GM21619 (cell line): ENCODE measurements at regions not wholly inside any gene's neighbourhood (a gene's known extent, or its start where the extent isn't known, plus 50 kb on each side); places are given as distances from the start of the nearest gene placed in this dataset.
"Not testable (repeated sequence)": the region's sequence is repeated elsewhere in the genome, so short reads cannot be mapped to it uniquely, and the experiment has no call there.

ENCODE experiments used
- ATAC-seq: cut with Tn5 transposase; IDR thresholded peaks from one replicate; pipeline ENCODE4 v1.9.1; 2021; ENCODE audit not compliant: unreplicated experiment

DNA sequence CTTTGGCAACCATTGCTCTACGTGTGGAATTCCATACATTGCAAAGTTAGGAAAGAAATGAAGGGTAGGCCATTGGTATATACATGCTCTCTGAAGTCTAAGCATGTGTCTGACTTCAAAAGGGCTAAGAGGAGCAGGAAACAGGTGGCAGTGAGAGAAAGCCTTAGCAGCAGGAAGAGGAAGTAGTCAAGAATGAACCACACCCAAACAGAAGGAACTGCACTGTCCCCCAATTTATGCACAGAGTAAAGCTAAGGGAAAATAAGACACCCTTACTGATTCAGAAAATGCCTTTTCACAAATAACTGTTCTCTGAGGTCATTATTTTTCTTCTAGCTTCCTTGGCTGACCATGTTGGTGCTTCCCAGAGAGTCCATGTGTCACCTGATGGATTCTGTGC is 575.4 kb downstream of the NTRK3 start:
- no peak for ATAC-seq

- no peak for ATAC-seq
Observed at GRCh38 chr15:87680208-87680607, 576.3 kb downstream of the NTRK3 start.

DNA sequence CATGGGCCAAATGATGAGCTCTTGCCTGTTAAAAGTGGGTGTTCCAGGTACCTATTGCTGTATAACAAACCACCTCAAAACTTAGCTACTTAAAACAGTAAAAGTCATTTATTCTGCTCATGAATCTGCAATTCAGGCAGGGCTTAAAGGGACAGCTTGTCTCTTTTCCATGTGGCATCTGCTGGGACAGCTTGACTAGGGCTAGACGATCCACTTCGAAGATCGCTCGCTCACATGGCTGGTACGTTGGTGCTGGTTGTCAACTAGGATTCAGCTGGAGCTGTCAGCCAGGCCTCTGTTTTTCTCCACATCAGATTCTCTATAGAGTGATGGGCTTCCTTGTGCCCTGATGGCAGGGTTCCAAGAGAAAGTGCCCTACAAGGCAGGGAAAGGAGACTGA is 581.3 kb downstream of the NTRK3 start:
- ATAC-seq: no peak

DNA sequence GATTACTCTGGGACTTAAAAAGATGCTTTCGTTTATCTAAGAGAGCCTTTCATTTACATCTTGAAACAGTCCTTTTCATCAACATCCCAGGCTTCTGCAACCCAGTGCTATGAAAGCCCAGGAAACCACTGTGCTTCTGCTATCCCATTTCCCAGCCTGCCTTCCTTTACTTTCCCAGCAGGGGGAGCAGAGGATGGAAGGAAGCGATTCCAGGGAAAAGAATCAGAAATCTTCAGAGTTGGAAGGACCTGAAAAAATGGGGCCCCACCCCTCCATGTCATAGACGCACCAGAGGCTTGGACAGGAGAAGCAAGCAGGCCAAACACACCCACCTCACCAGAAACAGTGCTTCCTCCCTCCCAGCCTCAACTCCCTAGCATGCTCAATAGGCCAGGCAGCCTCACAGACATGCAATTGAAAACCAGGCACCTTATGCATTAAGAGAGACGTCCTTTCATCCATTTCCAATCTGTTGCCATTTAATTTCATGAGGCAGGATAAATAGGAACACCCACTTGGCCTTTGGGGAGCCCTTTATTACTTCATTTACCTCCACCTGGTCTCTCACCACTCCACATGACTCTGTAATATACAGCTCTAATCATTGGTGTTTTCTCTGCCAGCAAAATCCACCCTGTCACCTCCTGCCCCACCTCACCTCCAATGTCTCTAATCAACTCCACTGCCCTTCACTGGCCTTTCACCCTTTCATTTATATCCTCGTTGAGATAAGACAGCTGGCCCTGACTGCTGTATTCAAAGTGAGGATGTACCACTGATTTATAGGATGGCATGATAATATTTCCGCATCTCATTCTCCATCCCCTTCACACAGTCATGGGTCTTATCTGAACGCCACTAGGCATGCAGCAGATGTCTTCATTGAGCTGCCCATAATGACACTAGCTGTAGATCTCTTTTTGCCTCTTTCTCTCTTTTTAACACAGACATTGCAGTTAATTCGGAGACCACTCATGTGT is 583.9 kb downstream of the NTRK3 start:
- ATAC-seq: no peak

- ATAC-seq: no peak
Observed at GRCh38 chr15:87671289-87671688, 585.2 kb downstream of the NTRK3 start.

DNA sequence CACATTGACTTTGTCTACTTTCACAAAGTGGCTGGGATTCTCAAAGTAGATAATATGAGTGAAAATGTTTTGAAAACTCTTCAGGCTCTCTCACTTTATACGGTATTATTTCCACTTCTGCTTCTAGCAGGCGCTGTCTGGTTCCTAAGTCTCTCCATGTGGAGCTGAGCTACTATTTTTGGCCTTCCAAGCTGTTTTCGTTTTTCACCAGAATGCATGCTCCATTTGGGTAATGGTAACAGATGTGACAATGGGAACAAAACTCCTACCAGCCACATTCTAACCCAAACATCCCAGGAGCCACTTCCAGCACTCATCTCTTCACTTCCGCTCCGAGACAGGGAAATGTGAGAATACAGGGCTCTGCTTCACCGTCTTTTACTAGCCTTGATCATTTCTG is 586.7 kb downstream of the NTRK3 start:
- no peak for ATAC-seq

GRCh38 chr15:87668768-87669564 is 587.6 kb downstream of the NTRK3 start:
- not testable (repeated sequence) for ATAC-seq

GRCh38 chr15:87667643-87668042 is 588.9 kb downstream of the NTRK3 start:
- no peak for ATAC-seq

DNA sequence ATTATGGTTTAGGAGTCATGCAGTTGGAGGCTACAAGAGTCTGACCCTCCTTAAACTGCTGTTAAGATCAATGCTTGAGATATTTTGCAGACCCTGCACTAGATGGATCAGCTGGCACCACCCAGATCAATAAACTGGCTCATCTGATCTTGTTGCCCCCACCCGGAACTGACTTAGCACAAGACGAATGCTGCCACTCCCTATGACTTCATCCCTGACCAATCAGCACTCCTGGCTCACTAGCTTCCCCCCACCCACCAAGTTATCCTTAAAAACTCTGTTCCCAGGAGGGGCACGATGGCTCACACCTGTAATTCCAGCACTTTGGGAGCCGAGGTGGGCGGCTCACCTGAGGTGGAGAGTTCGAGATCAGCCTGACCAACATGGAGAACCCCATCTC is 594.0 kb downstream of the NTRK3 start:
- ATAC-seq: no peak

DNA sequence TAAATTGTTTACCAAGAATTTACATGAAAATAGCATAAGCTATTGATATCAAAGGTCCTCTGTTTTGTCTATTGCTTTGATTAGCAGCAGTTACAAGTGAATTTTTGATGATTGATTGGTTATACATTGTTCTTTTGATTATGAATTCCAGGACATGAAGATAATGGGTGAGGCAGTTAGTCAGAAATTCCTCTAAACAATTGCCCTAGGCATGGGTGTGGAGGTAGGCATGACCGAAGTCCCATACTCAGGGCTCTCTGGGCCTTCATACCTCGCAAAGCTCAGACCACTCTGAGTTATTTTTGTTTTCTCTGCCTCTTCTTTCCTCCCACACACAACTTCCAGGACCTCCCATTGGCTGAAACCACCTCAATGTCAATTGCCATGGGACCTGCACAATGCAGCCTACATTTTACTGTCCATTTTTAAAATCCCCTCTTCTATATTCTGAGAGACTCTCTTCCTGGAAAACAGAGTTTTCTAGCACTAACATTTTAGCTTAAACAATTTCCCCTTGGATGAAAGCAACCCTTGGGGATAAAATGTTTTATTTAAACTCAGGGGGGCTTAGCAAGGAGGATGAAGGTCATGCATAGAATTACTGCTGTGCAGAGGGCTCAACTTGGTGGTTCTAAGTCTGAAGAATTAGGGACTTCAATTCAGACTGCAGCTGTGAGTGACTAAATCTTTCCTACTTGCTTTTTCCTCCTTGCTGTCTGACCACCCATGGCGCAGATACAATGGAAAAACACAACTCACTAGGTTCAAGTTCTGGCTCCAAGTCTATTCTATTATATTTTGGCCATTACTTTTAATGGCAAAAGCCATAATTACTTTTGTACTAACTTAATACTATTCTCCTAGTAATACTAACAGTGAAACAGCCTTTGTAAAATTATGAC is 594.8 kb downstream of the NTRK3 start:
- no peak for ATAC-seq

GRCh38 chr15:87660251-87661129 is 596.0 kb downstream of the NTRK3 start:
- ATAC-seq: no peak

- ATAC-seq: no peak
Observed at GRCh38 chr15:87656372-87656771, 600.2 kb downstream of the NTRK3 start.

DNA sequence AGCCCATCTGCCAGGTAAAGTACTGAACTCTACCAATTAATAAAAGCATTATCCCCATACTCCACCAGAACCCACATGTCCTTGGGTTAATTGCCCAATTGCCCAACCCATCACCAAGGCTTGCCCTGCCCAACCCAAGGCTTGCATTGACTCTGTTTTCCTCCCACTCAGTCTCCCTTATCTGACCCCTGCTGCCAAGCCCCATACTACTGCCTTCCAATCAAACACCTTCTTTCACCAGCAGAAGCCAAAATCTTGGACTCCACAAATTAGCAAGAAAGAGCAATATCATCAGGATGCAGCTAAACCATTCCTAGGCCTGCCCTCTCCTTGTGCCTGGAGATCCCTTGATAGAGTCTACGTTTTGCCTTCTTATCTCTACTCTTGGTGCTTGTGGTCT is 602.9 kb downstream of the NTRK3 start:
- ATAC-seq: no peak

GRCh38 chr15:87649175-87649574 is 607.4 kb downstream of the NTRK3 start:
- ATAC-seq: no peak

DNA sequence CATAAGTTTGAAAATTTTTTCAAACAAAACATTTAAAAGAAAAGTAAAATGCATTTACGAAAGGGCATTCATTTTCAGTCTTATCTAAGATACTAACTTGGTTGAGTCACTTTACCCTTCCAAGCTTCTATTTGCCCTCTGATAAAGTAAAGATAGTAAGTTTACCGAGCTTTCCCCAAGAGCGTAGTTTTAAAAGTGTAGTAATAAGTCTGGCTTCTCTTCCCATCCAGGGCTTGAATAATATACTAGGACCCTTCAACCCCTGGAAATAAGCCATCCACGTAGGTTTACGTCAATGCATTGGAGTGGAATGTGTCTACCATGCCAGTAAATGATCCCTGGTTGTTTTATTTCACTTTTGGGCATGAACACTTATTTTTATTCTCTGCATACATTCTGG is 608.3 kb downstream of the NTRK3 start:
- ATAC-seq: no peak

- ATAC-seq: no peak
Observed at GRCh38 chr15:87645723-87646122, 610.8 kb downstream of the NTRK3 start.

- ATAC-seq: not testable (repeated sequence)
Observed at GRCh38 chr15:87642997-87643396, 613.5 kb downstream of the NTRK3 start.

GRCh38 chr15:87639305-87640011 is 617.1 kb downstream of the NTRK3 start:
- ATAC-seq: no peak

DNA sequence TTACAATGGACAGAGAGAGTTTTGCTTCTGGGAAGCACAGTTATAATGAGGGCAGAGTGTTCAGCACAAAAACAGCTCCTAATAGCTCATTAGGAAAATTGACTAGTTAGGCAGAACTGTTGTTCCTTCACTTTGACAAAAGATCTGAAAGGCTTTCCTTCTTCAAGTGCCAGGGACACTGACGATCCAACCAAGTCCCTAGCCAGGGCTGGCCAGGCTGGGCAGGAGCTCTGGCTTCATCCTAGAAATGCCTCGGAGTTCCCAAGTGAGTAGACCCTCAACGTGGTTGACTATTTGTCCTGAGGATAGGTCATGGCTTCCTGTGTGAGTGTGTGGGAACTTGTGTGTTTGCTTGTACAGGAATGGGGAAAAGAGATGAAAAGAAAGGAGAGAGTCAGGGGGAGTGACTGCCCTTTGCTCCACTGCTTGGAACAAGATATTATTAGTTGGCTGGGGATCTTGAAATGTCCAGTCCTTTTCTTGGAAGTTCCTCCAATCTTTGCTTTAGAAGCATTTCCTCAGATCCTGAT is 617.9 kb downstream of the NTRK3 start:
- no peak for ATAC-seq
